ENCODE measurements at regions not wholly inside any gene's neighbourhood (a gene's known extent, or its start where the extent isn't known, plus 50 kb on each side); places are given as distances from the start of the nearest gene placed in this dataset.

GRCh38 chr21:34222031-34222335 is 141.8 kb upstream of the KCNE2 start:
- TF ChIP-seq, protein P1, sequence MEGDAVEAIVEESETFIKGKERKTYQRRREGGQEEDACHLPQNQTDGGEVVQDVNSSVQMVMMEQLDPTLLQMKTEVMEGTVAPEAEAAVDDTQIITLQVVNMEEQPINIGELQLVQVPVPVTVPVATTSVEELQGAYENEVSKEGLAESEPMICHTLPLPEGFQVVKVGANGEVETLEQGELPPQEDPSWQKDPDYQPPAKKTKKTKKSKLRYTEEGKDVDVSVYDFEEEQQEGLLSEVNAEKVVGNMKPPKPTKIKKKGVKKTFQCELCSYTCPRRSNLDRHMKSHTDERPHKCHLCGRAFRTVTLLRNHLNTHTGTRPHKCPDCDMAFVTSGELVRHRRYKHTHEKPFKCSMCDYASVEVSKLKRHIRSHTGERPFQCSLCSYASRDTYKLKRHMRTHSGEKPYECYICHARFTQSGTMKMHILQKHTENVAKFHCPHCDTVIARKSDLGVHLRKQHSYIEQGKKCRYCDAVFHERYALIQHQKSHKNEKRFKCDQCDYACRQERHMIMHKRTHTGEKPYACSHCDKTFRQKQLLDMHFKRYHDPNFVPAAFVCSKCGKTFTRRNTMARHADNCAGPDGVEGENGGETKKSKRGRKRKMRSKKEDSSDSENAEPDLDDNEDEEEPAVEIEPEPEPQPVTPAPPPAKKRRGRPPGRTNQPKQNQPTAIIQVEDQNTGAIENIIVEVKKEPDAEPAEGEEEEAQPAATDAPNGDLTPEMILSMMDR (IDR thresholded peaks at IDR 0.05), result no peak
- no peak for TF ChIP-seq POLR2AphosphoS5 (IDR thresholded peaks at IDR 0.05)
- no peak for TF ChIP-seq EP300 (IDR thresholded peaks at IDR 0.05; ENCODE audit: low read depth)
- TF ChIP-seq POLR2A (IDR thresholded peaks at IDR 0.05), result no peak
